GM23338 (cell line): ENCODE measurements at regions not wholly inside any gene's neighbourhood (a gene's known extent, or its start where the extent isn't known, plus 50 kb on each side); places are given as distances from the start of the nearest gene placed in this dataset.
"Not testable (repeated sequence)": the region's sequence is repeated elsewhere in the genome, so short reads cannot be mapped to it uniquely, and the experiment has no call there.

Experiments used
- CREB1 ChIP-seq: fragments of 250-450 bp; sonication (Bioruptor Pico); IDR thresholded peaks from 2 replicates; pipeline ENCODE4 v1.5.0; 2020; ENCODE audit warnings: low read depth, mild to moderate bottlenecking, moderate library complexity
- EZH2 ChIP-seq: fragments of 200-600 bp; sonication (generic); IDR thresholded peaks from one replicate; pipeline ENCODE4 v1.8.0; 2017; ENCODE audit warnings: antibody characterized with exemption, mild to moderate bottlenecking, low read depth; ENCODE audit not compliant: unreplicated experiment
- EZH2phosphoT487 ChIP-seq: fragments of 200-600 bp; sonication (generic); IDR thresholded peaks from one replicate; pipeline ENCODE4 v1.8.1; 2018; ENCODE audit warnings: antibody characterized with exemption; ENCODE audit not compliant: unreplicated experiment
- JUNB ChIP-seq: IDR thresholded peaks from one replicate; pipeline ENCODE4 v1.6.1; 2016; ENCODE audit warnings: antibody characterized with exemption; ENCODE audit not compliant: unreplicated experiment
- NANOG ChIP-seq: IDR thresholded peaks from 2 replicates; pipeline ENCODE4 v1.6.1; 2016; ENCODE audit warnings: antibody characterized with exemption, borderline replicate concordance
- POLR2AphosphoS5 ChIP-seq: IDR thresholded peaks from 2 replicates; pipeline ENCODE4 v1.6.1; 2016; ENCODE audit warnings: antibody characterized with exemption, low read depth
- TF ChIP-seq, protein P1 (sequence below), 2 experiments: fragments of 200-600 bp in 1 of 2; sonication (generic) in 1 of 2; conservative IDR thresholded peaks; 2 replicates each; pipeline versions ENCODE4 v1.5.1 to v1.6.1; 2016 to 2017; ENCODE audit warnings: antibody characterized with exemption in 2 of 2, low read depth in 2 of 2, mild to moderate bottlenecking in 2 of 2, moderate library complexity in 1 of 2
- TF ChIP-seq, protein P2 (sequence below): IDR thresholded peaks from one replicate; pipeline ENCODE4 v1.6.1; 2018; ENCODE audit warnings: antibody characterized with exemption; ENCODE audit not compliant: unreplicated experiment

DNA sequence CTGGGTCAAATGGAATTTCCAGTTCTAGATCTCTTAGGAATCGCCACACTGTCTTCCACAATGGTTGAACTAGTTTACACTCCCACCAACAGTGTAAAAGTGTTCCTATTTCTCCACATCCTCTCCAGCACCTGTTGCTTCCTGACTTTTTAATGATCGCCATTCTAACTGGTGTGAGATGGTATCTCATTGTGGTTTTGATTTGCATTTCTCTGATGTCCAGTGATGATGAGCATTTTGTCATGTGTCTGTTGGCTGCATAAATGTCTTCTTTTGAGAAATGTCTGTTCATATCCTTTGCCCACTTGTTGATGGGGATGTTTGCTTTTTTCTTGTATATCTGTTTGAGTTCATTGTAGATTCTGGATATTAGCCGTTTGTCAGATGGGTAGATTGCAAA, 145.2 kb upstream of the CNKSR2 start:
- TF ChIP-seq POLR2AphosphoS5; EZH2; JUNB; EZH2phosphoT487; CREB1 (CRISPR knock-in tag); NANOG: not testable (repeated sequence)
- TF ChIP-seq, protein P1, sequence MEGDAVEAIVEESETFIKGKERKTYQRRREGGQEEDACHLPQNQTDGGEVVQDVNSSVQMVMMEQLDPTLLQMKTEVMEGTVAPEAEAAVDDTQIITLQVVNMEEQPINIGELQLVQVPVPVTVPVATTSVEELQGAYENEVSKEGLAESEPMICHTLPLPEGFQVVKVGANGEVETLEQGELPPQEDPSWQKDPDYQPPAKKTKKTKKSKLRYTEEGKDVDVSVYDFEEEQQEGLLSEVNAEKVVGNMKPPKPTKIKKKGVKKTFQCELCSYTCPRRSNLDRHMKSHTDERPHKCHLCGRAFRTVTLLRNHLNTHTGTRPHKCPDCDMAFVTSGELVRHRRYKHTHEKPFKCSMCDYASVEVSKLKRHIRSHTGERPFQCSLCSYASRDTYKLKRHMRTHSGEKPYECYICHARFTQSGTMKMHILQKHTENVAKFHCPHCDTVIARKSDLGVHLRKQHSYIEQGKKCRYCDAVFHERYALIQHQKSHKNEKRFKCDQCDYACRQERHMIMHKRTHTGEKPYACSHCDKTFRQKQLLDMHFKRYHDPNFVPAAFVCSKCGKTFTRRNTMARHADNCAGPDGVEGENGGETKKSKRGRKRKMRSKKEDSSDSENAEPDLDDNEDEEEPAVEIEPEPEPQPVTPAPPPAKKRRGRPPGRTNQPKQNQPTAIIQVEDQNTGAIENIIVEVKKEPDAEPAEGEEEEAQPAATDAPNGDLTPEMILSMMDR (conservative IDR thresholded peaks at IDR 0.05; ENCODE audit: low read depth in 2 of 2) = not testable (repeated sequence)
- TF ChIP-seq, protein P2, sequence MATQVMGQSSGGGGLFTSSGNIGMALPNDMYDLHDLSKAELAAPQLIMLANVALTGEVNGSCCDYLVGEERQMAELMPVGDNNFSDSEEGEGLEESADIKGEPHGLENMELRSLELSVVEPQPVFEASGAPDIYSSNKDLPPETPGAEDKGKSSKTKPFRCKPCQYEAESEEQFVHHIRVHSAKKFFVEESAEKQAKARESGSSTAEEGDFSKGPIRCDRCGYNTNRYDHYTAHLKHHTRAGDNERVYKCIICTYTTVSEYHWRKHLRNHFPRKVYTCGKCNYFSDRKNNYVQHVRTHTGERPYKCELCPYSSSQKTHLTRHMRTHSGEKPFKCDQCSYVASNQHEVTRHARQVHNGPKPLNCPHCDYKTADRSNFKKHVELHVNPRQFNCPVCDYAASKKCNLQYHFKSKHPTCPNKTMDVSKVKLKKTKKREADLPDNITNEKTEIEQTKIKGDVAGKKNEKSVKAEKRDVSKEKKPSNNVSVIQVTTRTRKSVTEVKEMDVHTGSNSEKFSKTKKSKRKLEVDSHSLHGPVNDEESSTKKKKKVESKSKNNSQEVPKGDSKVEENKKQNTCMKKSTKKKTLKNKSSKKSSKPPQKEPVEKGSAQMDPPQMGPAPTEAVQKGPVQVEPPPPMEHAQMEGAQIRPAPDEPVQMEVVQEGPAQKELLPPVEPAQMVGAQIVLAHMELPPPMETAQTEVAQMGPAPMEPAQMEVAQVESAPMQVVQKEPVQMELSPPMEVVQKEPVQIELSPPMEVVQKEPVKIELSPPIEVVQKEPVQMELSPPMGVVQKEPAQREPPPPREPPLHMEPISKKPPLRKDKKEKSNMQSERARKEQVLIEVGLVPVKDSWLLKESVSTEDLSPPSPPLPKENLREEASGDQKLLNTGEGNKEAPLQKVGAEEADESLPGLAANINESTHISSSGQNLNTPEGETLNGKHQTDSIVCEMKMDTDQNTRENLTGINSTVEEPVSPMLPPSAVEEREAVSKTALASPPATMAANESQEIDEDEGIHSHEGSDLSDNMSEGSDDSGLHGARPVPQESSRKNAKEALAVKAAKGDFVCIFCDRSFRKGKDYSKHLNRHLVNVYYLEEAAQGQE = not testable (repeated sequence)
